ENCODE measurements at regions not wholly inside any gene's neighbourhood (a gene's known extent, or its start where the extent isn't known, plus 50 kb on each side); places are given as distances from the start of the nearest gene placed in this dataset.

DNA sequence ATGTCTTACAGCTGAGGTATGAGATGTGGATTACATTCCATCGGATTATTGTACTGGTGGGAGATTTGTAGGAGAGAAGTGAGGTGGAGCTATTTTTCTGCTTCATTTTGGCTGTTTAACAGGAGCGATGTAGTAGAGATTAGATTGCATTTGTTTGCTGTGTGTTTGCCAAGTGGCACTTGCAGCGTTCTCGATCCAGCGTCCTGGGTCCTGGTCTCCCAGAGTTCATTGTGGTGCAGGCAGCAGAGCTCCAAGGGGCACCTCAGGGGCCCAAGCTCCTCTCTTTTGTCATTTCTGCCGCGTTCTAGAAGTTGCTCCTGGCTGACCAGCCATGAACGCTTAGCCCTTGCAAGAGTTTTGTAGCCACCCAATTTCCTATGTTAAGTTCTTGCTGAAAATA, 210.1 kb upstream of the APCDD1 start:
- intact Hi-C loops (cut with DNase I) = no loop called here
- peaks cover 0 to 4% of the 10 kb centered on the region in 2 donors for H3K4me1 ChIP-seq
- no peak for DNase-seq (ENCODE audit: low spot score in 2 of 2)
- H3K27me3 ChIP-seq = no peaks in the 10 kb centered on the region
- TF ChIP-seq, protein P1, sequence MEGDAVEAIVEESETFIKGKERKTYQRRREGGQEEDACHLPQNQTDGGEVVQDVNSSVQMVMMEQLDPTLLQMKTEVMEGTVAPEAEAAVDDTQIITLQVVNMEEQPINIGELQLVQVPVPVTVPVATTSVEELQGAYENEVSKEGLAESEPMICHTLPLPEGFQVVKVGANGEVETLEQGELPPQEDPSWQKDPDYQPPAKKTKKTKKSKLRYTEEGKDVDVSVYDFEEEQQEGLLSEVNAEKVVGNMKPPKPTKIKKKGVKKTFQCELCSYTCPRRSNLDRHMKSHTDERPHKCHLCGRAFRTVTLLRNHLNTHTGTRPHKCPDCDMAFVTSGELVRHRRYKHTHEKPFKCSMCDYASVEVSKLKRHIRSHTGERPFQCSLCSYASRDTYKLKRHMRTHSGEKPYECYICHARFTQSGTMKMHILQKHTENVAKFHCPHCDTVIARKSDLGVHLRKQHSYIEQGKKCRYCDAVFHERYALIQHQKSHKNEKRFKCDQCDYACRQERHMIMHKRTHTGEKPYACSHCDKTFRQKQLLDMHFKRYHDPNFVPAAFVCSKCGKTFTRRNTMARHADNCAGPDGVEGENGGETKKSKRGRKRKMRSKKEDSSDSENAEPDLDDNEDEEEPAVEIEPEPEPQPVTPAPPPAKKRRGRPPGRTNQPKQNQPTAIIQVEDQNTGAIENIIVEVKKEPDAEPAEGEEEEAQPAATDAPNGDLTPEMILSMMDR (IDR thresholded peaks at IDR 0.05) = no peak
- H3K36me3 ChIP-seq = no peaks in the 10 kb centered on the region
- no peaks in the 10 kb centered on the region for H3K9me3 ChIP-seq
- no peak overlapping the region for H3K4me3 ChIP-seq
- H3K27ac ChIP-seq = no peak overlapping the region

DNA sequence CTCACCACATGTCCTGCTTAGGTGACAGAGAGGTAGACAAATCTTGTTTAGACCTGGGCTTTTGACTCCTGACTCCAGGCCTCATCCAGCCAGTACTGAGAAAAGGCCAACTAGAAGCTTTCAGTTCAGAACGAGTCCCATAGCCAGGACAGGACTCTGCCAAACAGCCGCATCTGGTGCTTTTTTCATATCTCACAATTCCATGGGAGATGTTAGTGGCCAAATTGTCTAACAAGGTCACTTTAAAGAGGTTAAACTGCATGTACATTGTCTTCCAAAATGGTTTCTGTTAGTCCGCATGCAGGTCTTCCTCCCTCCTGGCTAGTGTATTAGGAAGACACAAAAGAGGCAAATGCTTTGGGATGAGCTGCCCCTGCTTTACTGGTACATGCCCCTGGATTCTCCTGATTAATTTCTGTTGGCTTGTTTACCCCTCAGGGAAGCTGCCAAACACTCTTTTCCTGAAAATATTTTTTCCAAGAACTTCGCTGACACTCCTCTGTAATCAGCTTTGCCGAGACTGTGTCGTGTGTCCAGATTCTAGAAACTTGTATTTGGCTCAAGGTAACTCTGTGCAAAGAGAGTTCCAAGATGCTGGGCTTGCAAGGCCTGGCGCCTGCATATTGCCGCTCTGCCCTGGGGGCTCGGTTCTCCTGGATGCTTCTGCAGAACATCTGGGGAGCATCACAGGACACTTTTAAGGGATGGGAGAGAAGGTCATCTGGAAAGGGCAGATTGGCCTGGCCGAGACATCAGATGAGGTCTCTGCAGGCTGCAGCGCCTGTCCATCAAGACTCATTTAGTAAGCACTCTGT, 209.2 kb upstream of the APCDD1 start:
- intact Hi-C loops (cut with DNase I) = no loop called here
- H3K4me3 ChIP-seq = no peak overlapping the region
- H3K27me3 ChIP-seq = no peaks in the 10 kb centered on the region
- no peaks in the 10 kb centered on the region for H3K4me1 ChIP-seq
- H3K27ac ChIP-seq = no peak overlapping the region
- H3K36me3 ChIP-seq = no peaks in the 10 kb centered on the region
- no peaks in the 10 kb centered on the region for H3K9me3 ChIP-seq
- TF ChIP-seq, protein P1 (IDR thresholded peaks at IDR 0.05) = no peak
- DNase-seq (ENCODE audit: low spot score in 2 of 2) = no peak

GRCh38 chr18:10245846-10246175, 208.6 kb upstream of the APCDD1 start:
- Histone ChIP-seq H3K27me3 (no peaks in the 10 kb centered on the region), H3K4me1 (no peaks in the 10 kb centered on the region), H3K27ac (no peak overlapping the region), H3K4me3 (no peak overlapping the region), H3K9me3 (no peaks in the 10 kb centered on the region), H3K36me3 (no peaks in the 10 kb centered on the region)
- intact Hi-C loops (cut with DNase I) = no loop called here
- DNase-seq (ENCODE audit: low spot score in 2 of 2) = no peak
- TF ChIP-seq, protein P1 (IDR thresholded peaks at IDR 0.05) = no peak

GRCh38 chr18:10247021-10247741, 207.3 kb upstream of the APCDD1 start:
- intact Hi-C loops (cut with DNase I) = no loop called here
- TF ChIP-seq, protein P1 (IDR thresholded peaks at IDR 0.05) = no peak
- H3K27me3 ChIP-seq = no peaks in the 10 kb centered on the region
- no peak for DNase-seq (ENCODE audit: low spot score in 2 of 2)
- no peaks in the 10 kb centered on the region for H3K36me3 ChIP-seq
- H3K4me3 ChIP-seq = no peak overlapping the region
- H3K9me3 ChIP-seq = no peaks in the 10 kb centered on the region
- no peak overlapping the region for H3K27ac ChIP-seq
- no peaks in the 10 kb centered on the region for H3K4me1 ChIP-seq

DNA sequence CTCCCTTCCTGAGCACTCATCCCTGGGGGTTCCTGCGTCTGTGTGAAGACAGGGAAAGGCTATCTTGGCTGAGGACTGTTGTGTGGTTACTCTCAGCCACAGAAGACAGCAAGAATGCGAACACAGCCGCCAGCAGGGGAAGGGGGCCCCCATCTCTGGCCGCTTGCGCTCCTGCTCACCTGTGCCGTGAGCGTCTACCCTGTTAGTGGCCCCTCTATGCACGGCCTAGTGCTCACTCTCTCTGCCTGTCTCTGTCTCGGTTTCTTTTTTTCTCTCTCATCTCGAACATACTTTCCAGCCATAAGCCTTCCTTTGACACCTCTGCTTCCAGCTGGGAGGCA, 206.7 kb upstream of the APCDD1 start:
- no peak overlapping the region for H3K4me3 ChIP-seq
- DNase-seq (ENCODE audit: low spot score in 2 of 2) = no peak

More for the DNA sequence above, 206.7 kb upstream of the APCDD1 start:
- TF ChIP-seq, protein P1 (IDR thresholded peaks at IDR 0.05) = no peak
- intact Hi-C loops (cut with DNase I) = no loop called here
- Histone ChIP-seq H3K27me3 (no peaks in the 10 kb centered on the region), H3K36me3 (no peaks in the 10 kb centered on the region), H3K27ac (no peak overlapping the region), H3K4me1 (no peaks in the 10 kb centered on the region), H3K9me3 (no peaks in the 10 kb centered on the region)
